MM.1S (cell line): ENCODE measurements at regions not wholly inside any gene's neighbourhood (a gene's known extent, or its start where the extent isn't known, plus 50 kb on each side); places are given as distances from the start of the nearest gene placed in this dataset.

Experiments used
- CTCF ChIP-seq: fragments of 300-600 bp; sonication (generic); IDR thresholded peaks from 2 replicates; pipeline ENCODE4 v1.5.1; 2016; ENCODE audit warnings: antibody characterized with exemption, low read length, mixed read lengths
- EZH2 ChIP-seq: fragments of 300-600 bp; sonication (generic); optimal IDR thresholded peaks from 2 replicates; pipeline ENCODE3; 2017; ENCODE audit warnings: low read depth, mild to moderate bottlenecking, antibody characterized with exemption, low read length, mixed read lengths
- EZH2phosphoT487 ChIP-seq: fragments of 300-600 bp; sonication (generic); IDR thresholded peaks from 2 replicates; pipeline ENCODE4 v1.6.1; 2018; ENCODE audit warnings: antibody characterized with exemption, low read length

GRCh38 chr12:58011676-58012075 lies 70.3 kb downstream of the ATP23 start:
- TF ChIP-seq CTCF (no peak), EZH2 (no peak), EZH2phosphoT487 (no peak)
